CD4-positive, alpha-beta T cell treated with Interleukin-15 for 1 hour (primary cell): ENCODE measurements at regions not wholly inside any gene's neighbourhood (a gene's known extent, or its start where the extent isn't known, plus 50 kb on each side); places are given as distances from the start of the nearest gene placed in this dataset.
"Not testable (repeated sequence)": the region's sequence is repeated elsewhere in the genome, so short reads cannot be mapped to it uniquely, and the experiment has no call there.

ENCODE experiments used
- DNase-seq: peaks from one replicate; pipeline ENCODE4 v3.0.0-alpha.2; 2020

- no peak for DNase-seq
These were observed 157.4 kb upstream of the AMOT start for GRCh38 chrX:112997991-112998390.

DNA sequence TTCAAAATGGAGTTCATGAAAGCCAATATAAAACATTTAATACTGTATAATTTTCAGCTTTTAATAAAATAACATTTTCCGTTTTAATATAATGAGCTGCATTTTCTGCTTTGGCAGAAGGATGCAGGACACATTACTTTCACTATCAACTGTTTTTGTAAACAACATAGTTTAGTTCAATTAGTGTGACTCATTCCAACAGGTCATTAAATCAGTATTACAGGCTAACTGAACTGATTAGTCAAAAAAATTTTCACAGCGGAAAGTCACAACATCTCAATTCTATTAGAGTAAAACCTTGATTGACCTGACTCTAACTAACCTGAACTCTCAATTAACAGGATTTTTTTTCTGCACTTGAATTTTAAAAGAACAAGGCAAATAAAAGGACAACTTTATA is 151.2 kb upstream of the AMOT start:
- no peak for DNase-seq

- DNase-seq, result no peak
These were observed 139.2 kb upstream of the AMOT start for GRCh38 chrX:112979879-112980278.

GRCh38 chrX:112968351-112969133 is 127.9 kb upstream of the AMOT start:
- DNase-seq, result no peak

DNA sequence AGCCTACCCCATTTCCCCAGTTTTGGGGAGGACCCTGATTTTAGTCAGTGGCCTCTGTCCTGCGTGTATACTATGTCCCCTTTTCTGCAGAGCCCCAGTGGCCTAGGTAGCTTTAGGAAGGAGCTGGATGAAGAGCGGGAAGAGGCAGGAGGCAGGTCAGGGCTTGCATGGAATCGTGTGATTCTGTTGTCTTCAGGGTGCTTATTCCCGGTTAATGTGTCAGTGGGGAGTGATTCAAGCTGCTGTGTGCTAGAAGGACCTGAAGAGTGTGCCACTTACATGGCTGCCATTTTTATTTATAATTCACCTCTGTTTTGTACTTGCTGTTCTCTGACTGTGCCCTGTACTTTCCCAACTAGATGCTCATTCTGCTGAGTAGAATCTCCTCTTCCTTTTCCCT is 127.3 kb upstream of the AMOT start:
- DNase-seq, result no peak

DNA sequence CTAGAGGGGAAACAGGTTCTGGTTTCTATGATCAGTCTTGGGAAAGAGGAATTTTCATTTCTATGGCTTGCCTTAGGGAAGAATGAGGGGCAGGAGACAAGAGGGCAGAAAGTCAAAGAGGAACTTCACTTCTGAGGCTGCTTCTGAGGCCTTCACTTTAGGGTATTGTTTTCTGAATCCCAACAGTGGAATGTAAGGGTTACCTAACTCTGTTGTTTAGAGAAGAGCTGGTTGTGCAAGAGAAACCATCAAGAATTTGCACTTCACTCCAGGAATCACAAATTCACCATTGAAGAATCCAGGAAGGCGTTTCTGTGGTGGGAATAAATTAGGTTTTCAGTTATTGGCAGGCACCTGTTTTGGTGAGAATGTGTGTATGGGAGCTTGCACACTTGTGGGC is 126.7 kb upstream of the AMOT start:
- no peak for DNase-seq

DNA sequence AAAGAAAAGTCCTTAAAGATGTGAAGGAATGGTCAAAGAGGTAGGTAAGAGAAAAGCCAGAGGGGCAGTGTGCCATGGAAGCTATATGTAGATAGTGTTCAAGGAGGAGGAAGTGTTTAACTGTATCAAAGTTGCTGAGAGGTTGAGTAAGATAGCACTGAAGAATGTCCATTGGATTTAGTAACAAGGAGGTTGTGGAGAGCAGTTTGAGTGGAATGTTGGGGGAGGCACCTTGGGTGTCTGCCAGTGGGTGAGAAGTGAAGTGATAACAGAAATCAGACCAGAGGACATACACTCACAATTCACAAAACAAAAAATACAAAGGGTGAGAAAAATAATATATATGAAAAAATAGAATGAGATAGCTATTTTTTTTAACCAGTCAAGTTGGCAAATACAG is 121.3 kb upstream of the AMOT start:
- DNase-seq, result no peak

DNA sequence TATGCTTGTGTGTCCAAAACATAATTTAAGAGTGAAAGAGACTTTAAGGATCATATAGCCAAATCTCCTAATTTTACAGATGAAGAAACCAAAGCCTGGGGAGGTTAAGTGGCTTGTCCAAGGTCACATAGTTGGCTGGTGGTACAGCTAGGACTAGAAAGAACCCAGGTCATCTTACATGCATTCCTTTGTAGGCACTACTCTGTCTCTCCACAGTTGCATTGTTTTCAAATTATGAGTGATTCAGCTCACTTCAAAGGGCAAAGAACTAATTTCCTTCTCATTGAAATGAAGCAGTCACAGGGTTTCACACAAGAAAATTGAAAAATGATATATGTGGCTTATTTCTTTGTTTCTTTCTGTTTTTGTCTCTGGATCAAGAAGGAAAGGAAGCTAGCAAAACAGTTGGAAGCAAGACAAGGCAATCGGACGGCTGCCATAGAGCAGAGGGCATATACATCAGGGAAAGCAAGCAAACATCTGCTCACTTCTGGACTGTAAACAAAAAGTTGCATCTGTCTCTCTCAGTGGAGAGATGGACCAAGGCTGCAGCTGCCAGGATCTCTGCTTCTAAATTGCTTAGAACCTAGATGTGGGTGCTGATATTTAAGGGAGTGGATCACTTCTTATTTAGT is 107.5 kb upstream of the AMOT start:
- no peak for DNase-seq

GRCh38 chrX:112946227-112946626 is 105.6 kb upstream of the AMOT start:
- DNase-seq, result no peak

DNA sequence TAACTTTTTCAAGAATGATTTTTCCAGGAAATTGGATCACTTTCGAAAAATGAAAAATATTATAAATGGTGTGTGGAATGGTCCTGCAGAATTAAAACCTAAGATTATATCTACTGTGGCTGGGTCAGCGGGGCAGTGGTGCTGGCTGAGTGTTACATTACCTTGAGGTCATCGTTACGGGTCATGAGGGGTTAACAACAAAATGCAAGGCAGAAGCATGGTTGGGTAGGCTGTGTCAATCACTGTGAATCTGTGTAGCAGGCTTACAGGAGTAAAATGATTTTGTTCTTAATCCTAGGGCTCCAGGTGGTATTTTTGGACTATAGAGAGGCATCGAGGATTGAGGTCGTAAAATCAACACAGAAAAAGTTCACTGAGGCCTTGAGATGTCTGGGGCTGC is 105.2 kb upstream of the AMOT start:
- DNase-seq, result no peak

GRCh38 chrX:112941209-112941837 is 100.7 kb upstream of the AMOT start:
- DNase-seq, result no peak

DNA sequence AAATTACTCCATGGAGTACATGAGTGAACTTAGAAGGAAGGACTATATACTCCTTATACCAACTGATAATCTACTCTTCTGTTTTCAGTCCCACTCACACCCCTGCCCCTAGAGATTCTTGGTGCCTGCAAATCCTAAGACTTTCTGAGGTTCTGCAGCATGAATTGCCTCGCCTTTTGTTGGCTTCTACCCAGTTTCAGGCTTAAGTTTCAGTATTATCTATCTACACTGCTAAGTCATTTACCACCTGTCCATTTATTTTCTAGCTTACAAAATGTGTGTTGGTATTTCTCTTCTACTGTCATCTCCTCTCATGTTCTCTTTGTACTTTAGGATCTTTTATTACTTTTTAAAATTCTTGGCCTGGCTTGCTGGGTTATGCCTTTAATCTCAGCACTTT is 94.4 kb upstream of the AMOT start:
- no peak for DNase-seq

- no peak for DNase-seq
These were observed 91.3 kb upstream of the AMOT start for GRCh38 chrX:112931900-112932299.

DNA sequence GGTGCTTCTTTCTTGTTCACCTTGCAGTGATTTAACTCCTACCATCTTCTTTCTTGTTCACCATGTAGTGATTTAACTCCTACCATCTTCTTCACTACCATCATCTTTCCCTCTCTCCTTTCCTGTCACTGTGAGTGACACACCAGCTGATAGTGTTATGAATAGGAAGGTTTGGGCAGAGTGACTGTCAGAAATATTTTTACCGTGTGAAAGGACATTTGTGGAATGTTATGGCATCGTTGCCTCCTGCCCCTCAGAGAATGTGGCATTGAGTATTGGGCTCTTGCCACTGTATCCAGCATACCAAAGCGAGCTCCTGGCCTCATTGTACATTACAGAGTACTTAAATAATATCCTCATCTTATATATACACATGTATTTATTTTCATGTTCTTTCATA is 90.8 kb upstream of the AMOT start:
- DNase-seq, result no peak

DNA sequence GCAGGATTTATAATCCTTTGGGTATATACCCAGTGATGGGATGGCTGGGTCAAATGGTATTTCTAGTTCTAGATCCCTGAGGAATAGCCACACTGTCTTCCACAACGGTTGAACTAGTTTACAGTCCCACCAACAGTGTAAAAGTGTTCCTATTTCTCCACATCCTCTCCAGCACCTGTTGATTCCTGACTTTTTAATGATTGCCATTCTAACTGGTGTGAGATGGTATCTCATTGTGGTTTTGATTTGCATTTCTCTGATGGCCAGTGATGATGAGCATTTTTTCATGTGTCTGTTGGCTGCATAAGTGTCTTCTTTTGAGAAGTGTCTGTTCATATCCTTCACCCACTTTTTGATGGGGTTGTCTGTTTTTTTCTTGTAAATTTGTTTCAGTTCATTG is 82.8 kb upstream of the AMOT start:
- DNase-seq, result not testable (repeated sequence)

GRCh38 chrX:112913807-112914206 is 73.2 kb upstream of the AMOT start:
- DNase-seq, result no peak

DNA sequence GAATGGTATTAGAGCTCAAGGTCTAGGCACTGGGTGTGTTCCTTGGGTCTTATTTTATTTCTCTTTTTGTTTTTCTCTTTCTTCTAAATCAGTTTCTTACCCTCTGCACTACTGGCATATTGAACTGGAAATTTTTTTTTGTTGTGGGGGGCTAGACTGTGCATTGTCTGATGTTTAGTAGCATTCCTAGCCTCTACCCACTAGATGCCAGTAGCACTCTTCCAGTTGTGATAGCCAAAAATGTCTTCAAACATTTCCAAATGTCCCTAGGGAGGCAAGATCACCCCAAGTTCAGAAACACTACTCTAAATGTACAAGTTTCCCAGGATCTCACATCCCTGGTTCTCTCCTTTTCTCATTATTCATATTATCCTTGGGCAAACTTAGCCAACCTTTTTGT is 69.8 kb upstream of the AMOT start:
- DNase-seq, result no peak

DNA sequence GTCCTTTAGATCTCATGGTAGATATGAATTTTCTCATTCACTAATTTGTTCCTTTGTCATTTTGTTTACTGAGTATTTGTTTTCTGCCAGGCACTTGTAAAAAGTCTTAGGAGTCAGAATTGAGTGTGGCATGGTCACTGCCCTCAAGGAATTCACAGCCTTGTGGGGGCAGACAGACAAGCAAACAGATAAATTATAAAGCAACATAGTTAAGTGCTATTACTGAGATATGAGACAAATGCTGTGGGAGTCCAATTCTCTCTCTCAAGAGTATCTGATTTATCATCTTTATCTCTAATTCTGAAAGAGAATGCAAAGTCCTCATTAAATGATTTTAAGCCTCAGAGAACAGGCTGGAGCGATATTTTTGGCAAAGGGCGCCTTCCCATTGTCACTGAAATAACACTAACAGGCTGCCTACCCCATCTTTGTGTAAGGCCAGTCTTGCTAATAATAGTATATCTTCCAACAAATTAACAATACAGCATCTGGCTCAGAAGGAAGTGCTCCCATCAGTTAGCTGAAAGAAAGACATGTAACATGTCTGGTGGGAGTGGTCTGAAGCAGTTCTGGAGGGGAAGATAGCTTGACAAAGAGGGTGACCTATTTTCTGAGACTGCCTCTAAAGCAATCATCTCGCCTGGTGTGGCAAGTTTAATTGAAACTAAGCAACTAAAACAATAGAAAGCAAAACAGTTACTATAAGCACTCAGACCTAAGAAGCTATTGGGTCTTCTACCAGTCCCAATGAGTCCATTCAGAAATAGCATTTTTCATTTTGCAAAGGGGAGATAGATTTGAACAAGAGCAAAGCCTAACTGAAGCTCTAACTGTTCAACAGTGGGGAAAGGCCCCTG is 61.5 kb upstream of the AMOT start:
- DNase-seq, result no peak

GRCh38 chrX:112896051-112896450 is 55.4 kb upstream of the AMOT start:
- no peak for DNase-seq
